D721Med (cell line): ENCODE measurements at regions not wholly inside any gene's neighbourhood (a gene's known extent, or its start where the extent isn't known, plus 50 kb on each side); places are given as distances from the start of the nearest gene placed in this dataset.
"Not testable (repeated sequence)": the region's sequence is repeated elsewhere in the genome, so short reads cannot be mapped to it uniquely, and the experiment has no call there.

ENCODE experiments used
- DNase-seq: peaks from one replicate; pipeline ENCODE4 v3.0.0; 2011; ENCODE audit warnings: low spot score; ENCODE audit not compliant: insufficient read length
- FAIRE-seq: peaks from 2 replicates; lab custom pipeline; 2011; peaks lifted over from hg19 to GRCh38; lab: Jason Lieb, UNC
- TF ChIP-seq, protein P1 (sequence below): IDR thresholded peaks from 2 replicates; pipeline ENCODE4 v1.5.1; 2012; ENCODE audit warnings: mild to moderate bottlenecking, control low read depth; ENCODE audit not compliant: insufficient read depth; ENCODE audit errors: missing control alignments

- FAIRE-seq (no peak), DNase-seq (no peak)
- TF ChIP-seq, protein P1, sequence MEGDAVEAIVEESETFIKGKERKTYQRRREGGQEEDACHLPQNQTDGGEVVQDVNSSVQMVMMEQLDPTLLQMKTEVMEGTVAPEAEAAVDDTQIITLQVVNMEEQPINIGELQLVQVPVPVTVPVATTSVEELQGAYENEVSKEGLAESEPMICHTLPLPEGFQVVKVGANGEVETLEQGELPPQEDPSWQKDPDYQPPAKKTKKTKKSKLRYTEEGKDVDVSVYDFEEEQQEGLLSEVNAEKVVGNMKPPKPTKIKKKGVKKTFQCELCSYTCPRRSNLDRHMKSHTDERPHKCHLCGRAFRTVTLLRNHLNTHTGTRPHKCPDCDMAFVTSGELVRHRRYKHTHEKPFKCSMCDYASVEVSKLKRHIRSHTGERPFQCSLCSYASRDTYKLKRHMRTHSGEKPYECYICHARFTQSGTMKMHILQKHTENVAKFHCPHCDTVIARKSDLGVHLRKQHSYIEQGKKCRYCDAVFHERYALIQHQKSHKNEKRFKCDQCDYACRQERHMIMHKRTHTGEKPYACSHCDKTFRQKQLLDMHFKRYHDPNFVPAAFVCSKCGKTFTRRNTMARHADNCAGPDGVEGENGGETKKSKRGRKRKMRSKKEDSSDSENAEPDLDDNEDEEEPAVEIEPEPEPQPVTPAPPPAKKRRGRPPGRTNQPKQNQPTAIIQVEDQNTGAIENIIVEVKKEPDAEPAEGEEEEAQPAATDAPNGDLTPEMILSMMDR: no peak
Measured at GRCh38 chr13:108069521-108070210, 145.7 kb downstream of the LIG4 start.

DNA sequence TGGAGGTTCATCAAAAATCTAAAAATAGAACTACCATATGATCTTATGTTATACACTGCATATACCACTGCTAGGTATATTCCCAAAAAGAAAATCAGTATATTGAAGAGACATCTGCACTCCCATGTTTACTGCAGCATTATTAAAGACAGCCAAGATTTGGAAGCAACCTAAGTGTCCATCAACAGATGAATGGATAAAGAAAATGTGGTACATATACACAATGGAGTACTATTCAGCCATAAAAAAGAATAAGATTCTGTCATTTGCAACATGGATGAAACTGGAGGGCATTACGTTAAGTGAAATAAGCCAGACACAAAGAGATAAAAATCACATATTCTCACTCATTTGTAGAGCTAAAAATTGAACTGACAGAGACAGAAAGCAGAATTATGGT, 151.0 kb downstream of the LIG4 start:
- not testable (repeated sequence) for DNase-seq, FAIRE-seq

DNA sequence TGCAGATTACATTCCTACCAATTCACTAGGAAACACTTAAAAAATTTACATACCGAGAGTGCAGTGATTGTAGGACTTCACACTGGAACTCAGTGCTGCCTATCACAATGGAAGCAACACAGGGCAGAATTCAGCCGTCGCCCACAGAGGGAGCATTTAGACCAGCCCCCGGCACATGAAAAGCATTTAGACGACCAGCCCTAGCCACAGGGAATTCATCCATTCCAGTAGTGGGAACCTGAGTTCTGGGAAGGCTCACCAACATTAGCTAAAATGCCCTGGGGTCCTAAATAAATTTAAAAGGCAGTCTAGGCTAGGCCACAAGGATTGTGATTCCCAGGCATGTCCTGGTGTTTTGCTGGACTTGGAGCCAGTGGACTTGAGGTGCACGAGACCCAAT, 155.2 kb downstream of the LIG4 start:
- FAIRE-seq (no peak), DNase-seq (no peak)
- TF ChIP-seq, protein P1: no peak

DNA sequence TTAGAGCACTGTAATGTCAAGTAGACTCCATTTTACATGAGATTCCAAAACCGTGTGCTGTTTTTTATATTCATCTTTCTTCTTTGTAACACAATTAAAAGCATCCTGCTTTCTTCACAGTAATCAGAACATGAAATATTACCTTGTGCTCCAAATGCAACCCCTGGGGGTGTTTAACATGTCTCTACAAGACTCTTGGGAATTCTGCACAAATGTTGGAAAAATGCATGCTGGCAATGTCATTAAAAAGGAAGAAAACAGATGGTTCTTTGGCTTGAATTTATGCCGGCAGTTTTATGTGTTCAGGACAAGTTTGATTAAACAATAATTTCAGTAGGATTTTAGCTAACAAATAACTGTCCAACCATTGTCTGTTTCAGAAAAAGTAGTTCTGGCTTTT, 159.1 kb downstream of the LIG4 start:
- FAIRE-seq: no peak
- DNase-seq: no peak
- TF ChIP-seq, protein P1: no peak

DNA sequence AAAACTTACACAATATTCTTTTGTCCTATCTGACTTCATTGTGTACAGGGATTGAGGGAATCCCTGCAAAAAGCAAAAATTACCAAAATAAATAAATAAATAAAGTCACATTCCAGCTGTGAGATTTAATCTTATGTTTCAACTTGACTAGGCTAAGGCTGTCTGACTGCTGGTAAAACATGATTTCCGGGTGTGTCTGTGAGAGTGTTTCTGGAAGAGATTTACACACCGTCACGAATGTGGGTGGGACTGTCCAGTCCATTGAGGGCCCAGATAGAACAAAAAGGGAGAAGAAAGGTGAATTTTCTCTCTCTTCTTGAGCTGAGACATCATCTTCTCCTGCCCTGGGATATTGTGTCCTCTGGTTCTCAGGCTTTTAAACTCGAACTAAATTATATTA, 166.1 kb downstream of the LIG4 start:
- DNase-seq (no peak), FAIRE-seq (no peak)
- TF ChIP-seq, protein P1: no peak

DNA sequence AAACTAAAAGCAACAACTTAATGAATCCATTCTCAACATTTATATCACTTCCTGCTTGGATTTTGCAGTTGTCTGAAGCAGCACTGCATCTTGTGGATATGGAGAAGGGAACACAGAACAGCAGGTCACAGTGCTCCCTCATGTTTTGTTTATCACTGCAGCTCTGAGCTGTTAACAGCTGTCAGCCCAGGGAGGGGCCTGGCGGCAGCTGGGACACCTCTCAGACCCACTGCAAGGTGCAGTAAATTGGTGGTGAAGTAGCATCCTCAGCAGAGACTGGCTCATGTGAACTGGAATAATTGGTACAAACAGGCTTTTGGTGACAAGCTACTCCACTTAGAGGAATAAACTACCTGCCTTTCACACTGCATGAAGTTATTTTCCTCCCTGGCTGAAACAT, 170.4 kb downstream of the LIG4 start:
- TF ChIP-seq, protein P1: no peak
- no peak for FAIRE-seq

GRCh38 chr13:108042866-108043265, 172.5 kb downstream of the LIG4 start:
- not testable (repeated sequence) for FAIRE-seq, DNase-seq

More for the DNA sequence above, 170.4 kb downstream of the LIG4 start:
- no peak for DNase-seq

- no peak for FAIRE-seq
- no peak for DNase-seq
- TF ChIP-seq, protein P1: no peak
Measured at GRCh38 chr13:108037348-108037747, 178.0 kb downstream of the LIG4 start.
